HG02870 (cell line): ENCODE measurements at regions not wholly inside any gene's neighbourhood (a gene's known extent, or its start where the extent isn't known, plus 50 kb on each side); places are given as distances from the start of the nearest gene placed in this dataset.

Experiments used
- ATAC-seq: cut with Tn5 transposase; IDR thresholded peaks from one replicate; pipeline ENCODE4 v1.9.1; 2021; ENCODE audit warnings: mild to moderate bottlenecking, moderate library complexity; ENCODE audit not compliant: unreplicated experiment

DNA sequence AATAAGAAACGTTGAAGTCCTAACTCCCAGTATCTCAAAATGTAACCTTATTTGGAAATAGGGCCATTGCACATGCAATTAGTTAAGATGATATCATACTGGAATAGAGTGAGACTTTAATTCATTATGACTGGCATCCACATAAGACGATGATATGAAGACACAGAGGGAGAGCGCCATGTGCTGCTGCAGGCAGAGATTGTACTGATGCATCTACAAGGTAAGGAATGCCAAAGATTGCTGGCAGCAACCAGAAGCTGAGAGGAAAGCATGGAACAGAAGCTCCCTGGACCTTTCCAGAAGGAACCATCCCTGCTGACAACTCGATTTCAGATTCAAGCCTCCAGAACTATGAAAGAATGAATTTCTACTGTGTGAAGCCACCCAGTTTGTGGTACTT lies 697.0 kb upstream of the INTU start:
- ATAC-seq: no peak

DNA sequence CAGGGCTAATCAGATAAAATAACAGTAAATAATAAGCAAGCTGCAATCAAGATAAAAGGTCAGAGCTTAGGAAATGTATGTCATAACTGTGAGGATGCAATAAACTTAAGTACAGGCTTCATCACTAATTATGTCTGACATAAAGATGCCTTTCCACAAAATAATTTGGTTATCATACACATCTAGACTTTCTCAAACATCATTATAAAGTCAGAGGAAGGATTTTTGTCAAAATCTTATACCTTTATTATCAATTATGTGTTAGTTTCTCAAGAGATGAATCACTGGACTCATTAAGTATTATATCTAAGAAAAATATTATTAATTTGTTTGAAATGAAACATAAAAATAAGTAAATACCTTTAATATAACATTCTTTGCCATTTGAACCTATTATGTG lies 695.4 kb upstream of the INTU start:
- no peak for ATAC-seq

DNA sequence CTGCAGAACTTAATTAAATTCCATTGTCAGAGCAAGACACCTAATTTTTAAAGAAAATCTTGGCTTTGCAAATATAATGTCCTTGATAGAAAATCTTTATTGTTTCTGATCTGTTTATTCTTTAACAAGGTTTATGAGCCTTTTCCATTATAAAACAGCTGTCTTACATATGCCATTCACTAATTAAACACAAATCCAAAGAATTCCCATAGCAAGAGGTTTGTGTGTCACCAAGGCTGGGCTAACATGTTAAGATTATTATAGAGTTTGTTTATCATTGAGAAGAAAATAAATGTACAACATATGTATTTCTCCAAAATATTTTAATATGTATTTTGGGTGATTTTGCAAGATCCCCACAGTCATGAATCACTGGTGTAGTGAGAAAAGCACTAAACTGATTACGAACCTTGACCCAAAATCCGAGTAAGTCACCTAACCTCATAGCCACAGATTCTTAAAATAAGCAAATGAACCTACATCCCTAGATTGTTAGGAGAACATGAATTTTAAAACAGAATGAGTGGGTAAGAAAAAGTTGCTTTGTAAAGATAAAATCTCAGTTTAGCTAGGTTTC lies 694.8 kb upstream of the INTU start:
- no peak for ATAC-seq

DNA sequence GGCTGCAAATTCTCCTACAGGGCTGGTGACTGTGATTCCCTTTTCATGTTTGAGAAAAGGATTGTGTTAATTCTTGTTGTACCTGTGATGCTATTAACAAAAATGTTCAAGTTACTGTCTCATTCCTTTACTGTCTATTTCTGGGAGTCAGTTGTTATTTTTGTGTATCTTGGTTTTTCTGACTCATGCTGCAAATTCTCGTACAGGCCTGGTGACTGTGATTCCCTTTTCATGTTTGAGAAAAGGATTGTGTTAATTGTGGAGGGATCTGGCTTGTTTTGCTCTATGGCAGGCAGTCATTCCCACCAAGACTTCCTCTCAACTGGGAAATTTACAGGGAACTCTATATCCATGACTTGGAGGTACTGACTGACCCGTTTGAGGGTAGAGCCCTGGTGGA lies 693.4 kb upstream of the INTU start:
- no peak for ATAC-seq

DNA sequence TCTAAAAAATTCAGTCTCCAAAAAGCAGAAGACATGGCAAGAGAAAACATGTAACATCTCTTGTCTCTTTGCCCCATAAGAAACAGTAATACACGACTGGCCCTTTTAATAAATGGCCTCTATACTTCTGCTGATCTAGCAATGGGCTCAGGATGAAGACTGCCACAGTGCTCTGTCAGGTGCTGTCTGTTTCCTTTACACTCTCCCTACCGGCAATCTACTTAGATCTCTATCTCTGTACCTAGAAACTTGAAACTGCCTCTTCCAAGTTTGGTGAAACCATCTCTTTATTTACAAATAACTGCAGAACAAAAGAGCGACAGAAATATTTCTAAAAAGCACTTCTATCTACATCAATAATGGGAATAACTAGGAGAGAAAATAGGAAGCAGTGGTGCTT lies 685.2 kb upstream of the INTU start:
- no peak for ATAC-seq

DNA sequence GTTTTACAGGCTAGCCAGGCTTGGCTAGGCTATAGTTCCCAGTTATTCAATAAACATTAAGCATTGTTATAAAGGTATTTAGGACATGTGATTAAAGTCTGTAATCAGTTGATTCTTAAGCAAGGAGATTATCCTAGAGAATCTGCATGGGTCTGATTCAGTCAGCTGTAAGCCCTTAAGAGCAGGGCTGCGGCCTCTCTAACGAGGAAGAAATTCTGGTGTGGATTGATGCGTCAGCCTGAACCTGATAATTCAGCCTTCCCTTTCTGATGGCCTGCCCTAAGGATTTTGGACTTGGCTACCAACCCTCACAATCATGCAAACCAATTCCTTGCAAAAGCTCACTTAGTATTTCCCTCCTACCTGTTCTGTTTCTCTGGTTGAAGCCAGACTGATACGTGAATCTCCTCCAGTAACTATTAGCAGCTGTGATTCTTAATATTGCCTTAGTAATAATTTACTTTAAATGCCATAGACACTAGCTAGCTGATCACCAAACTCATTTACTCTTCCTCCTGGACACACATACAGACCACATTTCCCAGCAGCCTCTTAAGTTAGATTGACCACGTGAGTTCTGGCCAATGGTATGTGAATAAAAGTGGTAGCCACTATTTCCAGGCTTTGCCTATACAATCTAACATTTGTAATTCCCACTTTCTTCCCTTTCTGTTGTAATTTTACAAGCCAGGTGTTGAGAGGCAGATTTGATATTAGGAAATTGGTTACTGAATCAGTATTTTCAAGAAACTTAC lies 678.0 kb upstream of the INTU start:
- ATAC-seq: no peak

DNA sequence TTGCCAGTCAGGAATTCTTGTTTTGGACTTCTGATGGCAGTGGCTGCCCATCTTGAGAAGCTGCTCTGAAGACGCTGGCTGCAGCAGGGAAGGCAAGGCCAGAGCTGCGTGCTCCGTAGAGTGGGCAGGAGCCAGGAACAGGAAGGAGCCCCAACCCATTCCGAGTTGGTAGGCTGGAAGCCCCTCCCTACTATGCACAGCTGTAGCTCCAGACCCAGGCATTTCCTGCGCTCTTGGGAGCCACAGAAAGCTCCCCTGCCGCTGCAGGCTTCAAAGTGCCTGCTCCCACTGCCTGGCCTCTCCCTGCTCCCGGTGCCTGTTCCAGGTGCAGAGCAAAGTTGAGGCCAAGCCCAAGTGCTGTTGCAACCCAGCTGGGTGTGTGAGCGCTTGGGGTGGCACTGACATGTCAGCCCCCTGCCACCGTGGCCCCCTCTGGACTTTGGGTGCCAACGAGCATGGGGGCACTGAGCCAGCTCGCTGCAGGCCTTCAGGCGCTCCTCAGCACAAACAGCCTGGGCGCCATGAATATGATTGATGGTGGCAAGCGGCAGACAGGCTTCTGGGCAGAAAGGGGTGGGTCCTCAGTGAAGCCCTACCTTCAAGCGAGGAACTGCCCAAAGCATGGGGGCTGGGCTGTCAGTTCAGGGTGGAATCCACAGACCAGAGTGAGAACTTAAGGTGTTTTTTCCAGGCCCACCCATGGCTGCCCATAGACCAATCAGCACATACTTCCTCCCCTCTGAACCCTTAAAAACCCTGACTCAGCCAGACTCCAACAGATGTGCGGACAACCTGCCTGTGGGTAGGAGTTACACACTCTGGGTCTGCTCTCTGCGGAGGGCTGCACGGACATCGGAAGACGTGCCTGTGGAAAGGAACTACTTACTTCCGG lies 677.2 kb upstream of the INTU start:
- ATAC-seq: no peak

DNA sequence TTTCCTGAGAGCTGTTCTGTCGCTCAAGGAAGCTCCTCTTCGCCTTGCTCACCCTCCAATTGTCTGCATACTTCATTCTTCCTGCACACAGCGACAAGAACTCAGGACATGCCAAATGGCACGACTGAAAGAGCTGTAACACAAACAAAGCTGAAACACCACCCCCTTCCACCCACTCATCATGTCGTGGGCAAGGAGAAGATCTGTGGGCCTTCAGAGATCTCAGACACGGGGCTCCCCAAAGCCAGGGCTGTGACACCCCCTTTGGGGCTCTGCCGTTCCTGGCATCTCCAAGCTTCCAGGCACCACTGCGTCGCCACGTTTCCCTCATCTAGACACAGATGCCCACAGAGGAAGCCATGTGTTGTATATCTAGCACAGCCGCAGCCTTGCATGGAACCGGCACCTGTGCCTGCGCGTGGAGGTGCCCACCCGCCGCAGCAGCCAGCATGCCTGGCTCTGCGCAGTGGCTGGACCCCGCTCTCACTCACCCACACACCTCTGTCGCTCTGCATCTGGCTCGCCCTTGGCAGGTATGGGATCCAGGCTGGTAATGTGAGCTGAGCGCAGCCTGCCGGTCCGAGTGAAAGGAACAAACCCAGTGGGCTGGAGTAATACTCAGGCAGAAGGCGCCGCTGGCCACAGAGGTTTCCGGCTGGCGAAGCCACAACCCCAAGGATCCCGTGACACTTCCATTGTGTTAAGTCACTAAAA lies 676.4 kb upstream of the INTU start:
- ATAC-seq: no peak

DNA sequence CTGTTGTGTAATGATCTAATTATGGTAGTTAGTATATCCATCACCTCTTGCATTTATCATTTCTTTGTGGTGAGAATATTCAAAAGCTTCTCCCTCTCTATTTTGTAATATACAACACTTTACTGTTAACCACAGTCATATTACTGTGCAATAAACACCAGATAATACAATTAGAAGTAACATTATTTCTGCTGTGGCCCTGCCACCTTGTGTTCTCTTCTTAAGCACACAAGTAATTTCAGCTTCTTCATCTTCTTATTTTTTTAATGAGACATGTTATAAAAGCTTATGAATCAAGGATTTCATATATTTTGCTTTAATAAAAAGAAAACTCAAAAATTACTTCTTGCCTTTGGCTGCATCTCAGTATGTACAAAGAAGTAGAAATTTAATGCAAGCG lies 675.2 kb upstream of the INTU start:
- no peak for ATAC-seq

DNA sequence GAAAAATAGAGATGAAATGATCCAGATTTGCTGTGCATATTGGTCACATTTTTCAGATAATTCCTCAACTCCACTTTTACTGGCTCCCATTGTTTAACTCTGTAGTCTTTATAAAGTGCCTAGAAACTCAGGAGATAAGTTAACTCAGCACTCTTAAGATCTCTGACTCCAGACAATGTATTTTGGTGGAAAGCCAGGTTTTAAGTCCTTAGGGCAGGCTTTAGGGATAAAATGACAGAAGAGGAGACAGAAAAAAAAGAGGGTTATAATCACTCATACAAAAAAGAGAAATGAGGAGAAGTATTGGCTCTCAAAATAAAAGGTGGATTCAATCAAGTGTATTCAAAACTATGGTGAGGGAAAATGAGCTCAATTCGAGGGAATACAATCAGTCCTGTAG lies 674.8 kb upstream of the INTU start:
- ATAC-seq: no peak

DNA sequence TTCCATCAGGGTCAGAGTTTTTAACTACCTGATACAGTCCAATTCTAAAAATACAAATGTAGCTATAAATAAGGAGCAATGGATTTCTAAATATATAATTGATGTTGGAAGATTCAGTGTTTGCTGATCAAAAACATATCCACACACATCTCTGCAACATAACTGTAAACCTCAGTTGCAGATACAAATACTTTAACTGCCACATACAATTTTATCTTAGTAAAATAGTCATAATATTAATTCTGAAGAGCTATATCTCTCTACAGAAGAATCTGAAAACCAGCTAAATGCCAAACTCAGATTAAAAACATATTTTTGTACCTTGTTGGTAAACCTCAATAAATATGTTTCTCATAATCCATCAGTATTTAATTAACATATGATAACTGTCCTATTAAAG lies 674.3 kb upstream of the INTU start:
- no peak for ATAC-seq

DNA sequence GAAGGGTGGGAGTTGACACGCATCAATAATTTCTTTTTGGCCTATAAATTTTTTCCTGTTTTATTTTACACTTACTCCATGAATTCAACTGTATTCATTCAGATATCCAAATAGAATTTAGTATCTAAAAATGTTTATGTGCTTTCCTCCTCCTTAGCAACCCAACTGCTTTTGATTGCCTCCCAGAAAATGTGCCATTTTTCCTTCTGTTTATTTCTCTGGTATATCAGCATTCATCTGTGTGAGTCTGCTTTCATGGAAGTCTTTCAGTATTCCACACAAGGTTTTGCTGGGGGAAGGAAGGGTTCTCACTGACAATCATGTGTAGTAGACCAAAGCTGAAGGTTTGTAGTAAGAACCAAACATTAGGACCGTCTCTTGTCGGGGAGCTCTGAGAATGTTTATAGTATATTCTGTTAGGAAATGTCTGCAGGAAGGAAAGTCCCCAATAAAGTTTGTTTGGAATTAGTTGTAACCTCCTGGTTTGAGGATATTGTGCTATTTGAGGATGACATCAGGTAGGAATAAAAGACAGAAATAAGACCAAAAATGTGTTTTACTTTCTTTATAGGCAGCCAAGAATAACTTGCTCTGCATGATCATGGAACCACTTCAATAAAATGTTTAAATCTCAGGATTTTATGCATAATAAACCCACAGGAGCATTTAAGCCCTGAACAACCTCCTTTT lies 673.6 kb upstream of the INTU start:
- no peak for ATAC-seq

DNA sequence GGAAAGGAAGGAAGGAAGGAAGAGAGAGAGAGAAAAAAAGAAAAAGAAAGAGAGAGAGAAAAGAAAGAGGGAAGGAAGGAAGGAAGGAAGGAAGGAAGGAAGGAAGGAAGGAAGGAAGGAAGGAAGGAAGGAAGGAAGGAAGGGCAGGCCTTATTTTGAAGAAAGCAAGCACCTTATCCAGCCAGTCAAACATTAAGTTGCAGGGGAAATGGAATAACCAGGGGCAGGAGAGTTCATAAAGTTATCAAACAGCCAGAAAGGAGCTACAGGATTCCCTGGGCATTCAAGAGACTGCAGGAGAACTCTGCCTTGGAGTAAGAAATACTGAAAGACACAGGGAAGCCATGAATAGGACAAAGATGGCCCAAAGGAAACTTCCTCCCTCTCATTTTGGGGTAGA lies 672.0 kb upstream of the INTU start:
- no peak for ATAC-seq

DNA sequence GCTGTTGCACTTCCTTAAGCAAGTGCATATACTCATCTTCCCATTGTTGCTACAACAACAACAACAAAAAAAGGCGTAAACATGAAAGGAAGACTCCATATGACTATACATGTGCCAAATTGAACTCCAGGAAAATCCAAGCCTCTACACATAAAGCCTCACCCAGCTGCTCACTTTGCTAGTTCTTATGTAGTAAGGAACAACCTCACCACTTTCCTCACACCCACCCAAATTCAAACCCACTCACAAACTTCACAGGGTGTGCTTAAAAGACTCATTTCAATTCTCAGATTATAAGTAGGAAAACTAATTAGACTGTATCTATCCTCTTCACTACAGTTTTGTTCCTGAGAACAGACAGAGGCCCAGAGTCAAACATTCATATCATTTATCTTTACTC lies 671.1 kb upstream of the INTU start:
- no peak for ATAC-seq

DNA sequence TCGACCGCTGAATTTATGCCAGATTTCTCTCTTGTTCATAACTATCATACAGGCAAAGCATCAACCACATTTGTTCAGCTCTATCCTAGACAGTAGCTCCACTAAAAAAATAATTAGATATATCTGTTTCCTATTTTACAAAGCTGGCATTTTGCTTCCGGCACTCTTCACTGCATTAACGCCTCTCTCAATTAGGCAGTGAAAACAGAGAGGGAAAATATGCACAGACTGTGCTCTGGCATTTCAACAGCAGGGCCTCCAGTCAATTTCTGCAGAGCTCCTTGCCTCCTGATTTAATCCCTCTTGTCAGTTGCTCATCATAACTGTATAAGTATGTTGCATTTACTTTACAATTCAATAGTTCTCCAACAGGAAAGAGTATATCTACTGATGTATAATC lies 666.9 kb upstream of the INTU start:
- ATAC-seq: no peak

DNA sequence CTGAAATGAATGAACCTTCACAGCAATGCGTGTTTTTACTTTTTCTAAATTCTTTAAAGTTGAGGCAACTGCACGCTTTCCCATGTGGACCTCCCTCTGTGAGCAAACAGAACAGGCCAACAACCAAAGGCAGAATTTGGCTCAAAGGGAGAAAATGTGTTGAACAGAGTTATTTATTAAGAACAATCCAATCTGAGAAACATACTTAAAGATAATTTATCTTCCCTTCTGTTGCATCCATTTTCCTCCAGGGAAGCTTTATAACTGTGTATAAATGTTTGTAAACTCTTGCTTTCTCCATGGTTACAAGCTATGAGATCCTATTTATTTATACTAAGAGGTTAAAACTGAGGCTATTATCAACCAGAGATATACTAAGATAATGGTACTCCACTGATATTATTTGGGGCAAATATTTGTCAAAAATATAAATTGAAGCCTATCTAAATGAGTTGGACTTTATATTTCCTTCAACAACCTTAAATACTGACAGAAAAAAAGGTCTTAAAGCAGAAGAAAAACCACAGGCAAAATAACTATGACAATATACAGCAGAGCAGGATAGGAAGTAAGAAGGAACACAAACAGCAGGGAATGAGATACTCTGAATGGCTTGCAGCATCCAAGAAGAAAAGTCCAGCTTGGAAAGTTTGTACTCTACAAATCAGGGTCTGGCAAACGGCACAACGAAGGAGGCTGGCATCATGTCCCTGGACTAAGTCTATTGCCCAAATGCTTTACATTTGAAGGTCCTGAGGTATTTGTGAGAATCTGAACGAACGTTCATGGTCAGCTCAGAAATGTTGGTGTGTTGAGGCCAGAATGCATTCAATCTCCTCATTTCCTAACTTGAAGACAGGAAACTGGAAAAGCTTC lies 663.2 kb upstream of the INTU start:
- ATAC-seq: no peak

DNA sequence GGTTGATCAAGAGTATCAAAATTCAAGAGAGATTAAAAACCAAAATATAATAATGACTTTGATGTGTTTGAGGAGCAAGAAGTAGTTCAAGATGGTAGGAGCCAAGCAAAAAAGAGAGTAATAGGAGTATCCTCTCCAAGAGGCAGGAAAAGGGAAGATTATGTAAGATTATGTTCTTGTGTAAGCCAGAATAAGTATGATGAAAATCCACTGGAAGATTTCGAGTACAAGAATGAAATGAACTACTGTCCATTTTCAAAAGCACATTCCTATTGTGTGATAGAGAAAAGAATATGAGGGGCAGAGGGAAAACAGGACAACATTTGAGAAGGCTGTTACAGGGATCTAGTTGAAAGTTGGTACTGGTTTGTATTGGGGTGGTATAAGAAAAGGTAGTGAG lies 659.6 kb upstream of the INTU start:
- no peak for ATAC-seq

DNA sequence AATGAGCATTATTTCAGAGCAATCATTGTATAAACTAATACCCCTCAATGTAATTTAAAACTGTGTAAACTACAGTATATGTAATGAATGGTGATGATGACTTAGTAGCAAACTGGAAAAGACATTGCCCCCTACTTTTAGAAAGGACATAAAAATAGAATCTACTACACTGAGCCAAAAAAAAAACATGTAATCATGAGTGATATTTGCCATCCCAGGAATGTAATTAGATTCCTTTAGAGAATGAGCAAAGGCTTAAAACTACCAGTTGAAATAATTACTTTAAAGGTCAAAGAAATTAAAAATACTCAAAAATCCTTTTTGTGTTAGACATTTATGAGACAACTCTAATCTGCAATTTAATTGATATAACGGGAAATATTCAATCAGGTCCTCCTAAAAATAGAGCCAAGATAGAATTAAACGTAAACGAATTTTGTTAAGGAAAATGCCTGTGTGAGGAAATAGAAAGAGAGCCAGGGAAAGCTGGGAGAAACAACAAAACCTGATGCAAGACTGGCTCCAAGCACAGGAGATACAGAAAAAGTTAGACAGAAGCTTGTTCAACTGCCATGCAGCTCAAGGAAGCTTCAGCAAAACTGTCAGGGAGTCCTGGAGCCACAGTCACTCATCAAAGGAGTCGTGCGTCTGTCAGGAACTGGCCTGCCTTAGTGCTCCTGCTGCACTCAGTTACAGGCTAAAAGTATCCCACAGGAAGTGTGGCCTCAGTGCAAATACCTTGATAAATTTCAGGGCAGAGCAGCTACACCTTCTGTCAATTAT lies 655.7 kb upstream of the INTU start:
- ATAC-seq: no peak

DNA sequence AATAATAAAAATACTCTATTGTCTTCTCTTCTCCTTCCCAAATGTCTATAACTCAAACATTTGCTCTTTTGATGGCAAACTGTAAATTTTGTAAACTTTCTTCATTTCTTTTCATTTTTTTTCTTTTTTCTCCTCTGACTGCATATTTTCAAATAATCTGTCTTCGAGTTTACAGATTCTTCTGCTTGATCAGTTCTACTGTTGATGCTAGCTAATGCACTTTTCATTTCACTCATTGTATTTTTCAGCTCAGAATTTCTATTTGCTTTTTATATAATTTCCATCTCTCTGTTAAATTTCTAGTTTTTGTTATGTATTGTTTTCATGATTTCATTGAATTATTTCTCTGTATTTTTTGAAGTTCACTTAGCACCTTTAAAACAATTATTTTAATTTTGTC lies 646.8 kb upstream of the INTU start:
- no peak for ATAC-seq
